KOPT-K1 (cell line): ENCODE measurements at regions not wholly inside any gene's neighbourhood (a gene's known extent, or its start where the extent isn't known, plus 50 kb on each side); places are given as distances from the start of the nearest gene placed in this dataset.

Source experiments
- H3K27ac ChIP-seq: fragments of 200-600 bp; sonication (generic); 2 replicates; pipeline ENCODE4 v1.5.1; 2016; ENCODE audit warnings: antibody characterized with exemption, mild to moderate bottlenecking, low read depth, low read length; ENCODE audit not compliant: poor library complexity, severe bottlenecking
- H3K36me3 ChIP-seq: fragments of 200-600 bp; sonication (generic); 2 replicates; pipeline ENCODE4 v1.5.1; 2017; ENCODE audit warnings: antibody characterized with exemption, mild to moderate bottlenecking, low read length, moderate library complexity; ENCODE audit not compliant: insufficient read depth
- H3K9me3 ChIP-seq: fragments of 200-600 bp; sonication (generic); 2 replicates; pipeline ENCODE4 v1.5.1; 2017; ENCODE audit warnings: antibody characterized with exemption, low read length, mild to moderate bottlenecking; ENCODE audit not compliant: insufficient read depth, poor library complexity, severe bottlenecking

GRCh38 chr10:4025339-4025738 is 240.3 kb upstream of the KLF6 start:
- H3K9me3 ChIP-seq: peaks cover 10% of the 10 kb centered on the region
- no peak overlapping the region for H3K27ac ChIP-seq
- H3K36me3 ChIP-seq: no peaks in the 10 kb centered on the region

DNA sequence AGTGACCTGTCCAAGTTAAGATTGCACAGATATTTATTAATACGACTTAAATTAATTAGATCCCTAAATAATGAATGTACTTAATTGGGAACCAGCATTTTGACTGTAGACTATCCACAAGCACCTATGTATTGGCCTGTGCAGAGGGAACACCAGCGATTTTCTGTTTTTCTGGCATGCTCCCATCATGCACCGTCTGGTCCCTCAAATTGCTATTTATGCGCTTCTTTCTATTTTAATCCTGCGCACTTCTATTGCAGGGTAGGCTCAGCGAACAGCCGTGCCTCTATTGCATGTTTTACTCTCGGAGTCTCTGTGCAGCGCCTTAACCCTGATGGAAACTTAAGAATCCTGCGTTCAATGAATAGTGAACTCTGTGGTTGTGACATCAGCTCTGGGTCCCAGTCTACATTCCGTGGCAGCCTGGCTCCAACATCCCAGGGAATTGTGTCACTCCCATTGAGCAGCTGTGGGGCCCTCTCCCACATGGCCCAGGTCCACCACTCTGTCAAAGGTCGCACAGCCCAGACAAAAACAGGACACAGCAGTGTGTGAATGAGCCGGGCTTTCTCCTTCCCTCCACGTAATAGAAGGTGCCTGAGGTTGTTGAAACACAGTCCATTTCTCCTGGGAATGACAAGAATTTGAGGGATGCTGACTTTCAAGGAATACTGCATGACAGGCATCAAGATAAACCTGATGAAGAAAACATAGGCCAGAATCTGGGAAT is 239.7 kb upstream of the KLF6 start:
- Histone ChIP-seq H3K36me3 (no peaks in the 10 kb centered on the region), H3K9me3 (peaks cover 10% of the 10 kb centered on the region), H3K27ac (no peak overlapping the region)

DNA sequence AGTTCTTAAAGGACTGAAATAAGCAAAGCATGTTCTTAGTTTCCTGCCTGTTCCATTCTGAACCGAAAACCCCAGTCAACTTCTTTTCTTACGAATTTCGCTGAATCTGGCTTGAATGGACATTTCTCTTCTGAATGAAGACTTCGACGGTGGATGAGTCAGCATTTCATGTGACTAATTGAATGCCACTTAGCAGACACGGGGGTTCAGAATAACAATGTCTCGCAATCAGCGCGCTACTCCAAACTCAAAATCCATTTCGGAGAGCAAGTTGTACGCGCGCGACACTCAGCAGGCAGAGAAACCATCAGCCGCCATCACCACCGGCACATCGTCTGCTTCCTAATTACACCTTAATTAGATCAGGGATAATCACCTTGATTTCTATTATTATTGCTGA is 239.0 kb upstream of the KLF6 start:
- no peak overlapping the region for H3K27ac ChIP-seq
- no peaks in the 10 kb centered on the region for H3K36me3 ChIP-seq
- peaks cover 10% of the 10 kb centered on the region for H3K9me3 ChIP-seq

- Histone ChIP-seq H3K27ac (no peak overlapping the region), H3K36me3 (no peaks in the 10 kb centered on the region), H3K9me3 (peaks cover 10% of the 10 kb centered on the region)
These were observed 237.5 kb upstream of the KLF6 start for GRCh38 chr10:4022473-4022872.

- Histone ChIP-seq H3K36me3 (no peaks in the 10 kb centered on the region), H3K9me3 (peaks cover 10% of the 10 kb centered on the region), H3K27ac (no peak overlapping the region)
These were observed 235.6 kb upstream of the KLF6 start for GRCh38 chr10:4020631-4021030.

DNA sequence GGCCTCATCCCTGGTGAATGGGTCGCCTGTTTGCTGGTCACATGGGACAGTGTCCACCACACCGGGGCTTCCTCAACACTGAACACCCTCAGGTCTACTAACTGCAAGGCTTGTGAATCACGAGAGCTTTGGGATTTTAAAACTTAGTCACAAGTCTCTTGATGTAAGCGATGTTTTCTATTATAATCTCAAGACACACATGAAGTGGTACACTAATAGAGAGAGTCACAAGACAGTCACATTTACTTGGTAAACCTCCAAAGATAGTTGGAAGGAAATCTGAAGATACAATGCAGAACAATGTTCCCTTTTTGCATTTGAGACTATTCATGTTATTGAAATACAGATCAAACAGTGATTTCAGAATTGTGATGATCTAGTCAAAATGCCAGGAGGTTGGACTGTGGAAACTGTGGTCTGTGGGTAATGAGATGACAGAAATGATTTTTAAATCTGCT is 233.1 kb upstream of the KLF6 start:
- no peak overlapping the region for H3K27ac ChIP-seq

GRCh38 chr10:4017336-4017735 is 232.3 kb upstream of the KLF6 start:
- Histone ChIP-seq H3K9me3 (peaks cover 10% of the 10 kb centered on the region), H3K36me3 (no peaks in the 10 kb centered on the region), H3K27ac (no peak overlapping the region)

More for the DNA sequence above, 233.1 kb upstream of the KLF6 start:
- Histone ChIP-seq H3K36me3 (no peaks in the 10 kb centered on the region), H3K9me3 (peaks cover 10% of the 10 kb centered on the region)

- peaks cover 9% of the 10 kb centered on the region for H3K9me3 ChIP-seq
- no peak overlapping the region for H3K27ac ChIP-seq
- H3K36me3 ChIP-seq: no peaks in the 10 kb centered on the region
These were observed 231.3 kb upstream of the KLF6 start for GRCh38 chr10:4016214-4016740.

GRCh38 chr10:4013651-4014121 is 228.7 kb upstream of the KLF6 start:
- Histone ChIP-seq H3K27ac (no peak overlapping the region), H3K9me3 (no peaks in the 10 kb centered on the region), H3K36me3 (no peaks in the 10 kb centered on the region)

DNA sequence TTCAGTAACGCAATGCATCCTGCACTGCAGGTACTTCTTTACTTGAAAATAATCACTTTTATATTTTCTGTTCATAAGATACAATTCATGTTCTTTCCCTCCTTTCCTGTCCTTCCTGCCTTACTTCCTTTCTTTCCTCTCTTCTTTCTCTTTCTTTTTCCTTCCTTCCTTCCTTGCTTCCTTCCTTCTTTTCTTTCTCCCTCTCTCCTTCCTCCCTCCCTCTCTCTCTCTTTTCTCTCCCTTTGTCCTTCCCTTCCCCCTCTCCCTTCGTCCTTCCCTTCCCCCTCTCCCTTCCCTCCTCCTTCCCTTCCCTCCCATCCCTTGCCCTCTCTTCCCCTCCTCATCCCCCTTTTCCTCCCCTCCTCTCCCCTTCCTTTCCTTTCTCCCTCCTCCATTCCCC is 227.8 kb upstream of the KLF6 start:
- Histone ChIP-seq H3K9me3 (no peaks in the 10 kb centered on the region), H3K36me3 (no peaks in the 10 kb centered on the region), H3K27ac (no peak overlapping the region)

DNA sequence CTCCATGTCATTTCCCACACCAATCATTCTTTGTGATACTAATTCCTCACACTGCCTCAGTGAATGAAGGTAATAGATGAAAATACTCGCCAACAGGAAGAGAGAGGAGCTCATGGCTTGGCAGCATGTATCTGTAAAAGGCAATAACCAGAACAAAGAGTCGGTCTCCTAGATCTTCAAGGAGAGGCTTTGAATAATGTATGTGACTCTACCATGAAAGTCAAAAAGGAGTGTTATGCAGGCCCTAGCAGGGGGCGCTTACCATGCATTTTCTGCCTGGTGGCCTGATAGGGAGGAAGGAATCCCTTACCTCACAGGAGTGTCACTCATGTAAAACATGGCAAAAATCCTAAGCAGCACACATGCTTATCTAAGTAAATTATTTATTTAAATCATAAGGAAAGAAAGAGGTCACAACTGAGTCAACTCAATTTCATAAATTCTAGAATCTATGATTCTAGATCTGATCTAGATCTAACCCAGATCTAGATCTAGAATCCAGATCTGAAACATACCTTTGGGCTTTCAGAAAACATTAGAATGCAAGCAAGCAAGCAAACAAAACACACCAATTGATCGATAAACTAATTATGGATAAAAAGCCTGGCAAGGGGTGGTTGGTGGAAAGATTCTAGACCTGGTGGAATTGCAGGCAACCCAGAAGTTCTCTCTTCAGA is 226.3 kb upstream of the KLF6 start:
- H3K27ac ChIP-seq: no peak overlapping the region
- no peaks in the 10 kb centered on the region for H3K9me3 ChIP-seq
- no peaks in the 10 kb centered on the region for H3K36me3 ChIP-seq

DNA sequence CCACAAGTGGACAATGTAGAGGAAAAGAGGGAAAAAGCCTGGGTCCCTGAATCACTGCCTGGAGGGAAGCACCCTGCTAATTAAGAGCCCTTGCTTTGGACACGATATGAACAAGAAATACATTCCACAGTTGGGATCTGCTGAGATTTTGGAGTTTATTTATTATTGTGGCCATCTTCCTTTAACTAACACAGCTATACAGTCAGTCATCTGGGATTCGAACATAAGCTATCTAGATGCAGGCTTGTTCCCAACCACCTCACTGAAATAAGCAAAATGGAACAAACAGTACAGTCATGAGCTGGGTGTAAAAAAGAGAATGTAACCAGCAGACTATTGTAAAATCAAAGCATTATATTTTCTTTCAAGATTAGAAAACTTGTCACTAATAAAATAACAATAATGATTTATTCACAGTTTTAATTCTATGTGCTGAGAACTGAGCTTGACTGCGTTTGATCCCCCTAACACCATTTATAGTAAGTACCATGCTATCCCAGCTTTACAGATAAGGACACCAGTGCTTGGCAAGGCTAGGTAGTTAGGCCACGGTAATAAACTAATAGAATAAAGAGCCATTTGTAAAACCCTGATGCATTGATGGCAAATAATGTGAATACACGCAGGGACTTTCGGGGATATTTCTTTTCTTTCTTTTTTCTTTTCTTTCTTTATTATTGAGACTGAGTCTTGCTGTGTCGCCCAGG is 223.8 kb upstream of the KLF6 start:
- Histone ChIP-seq H3K27ac (no peak overlapping the region), H3K36me3 (no peaks in the 10 kb centered on the region), H3K9me3 (no peaks in the 10 kb centered on the region)

GRCh38 chr10:4007771-4008170 is 222.8 kb upstream of the KLF6 start:
- H3K36me3 ChIP-seq: no peaks in the 10 kb centered on the region
- H3K9me3 ChIP-seq: no peaks in the 10 kb centered on the region
- H3K27ac ChIP-seq: no peak overlapping the region

GRCh38 chr10:4006858-4007257 is 221.8 kb upstream of the KLF6 start:
- Histone ChIP-seq H3K27ac (no peak overlapping the region), H3K9me3 (no peaks in the 10 kb centered on the region), H3K36me3 (no peaks in the 10 kb centered on the region)

GRCh38 chr10:4006051-4006450 is 221.0 kb upstream of the KLF6 start:
- Histone ChIP-seq H3K9me3 (no peaks in the 10 kb centered on the region), H3K27ac (no peak overlapping the region), H3K36me3 (no peaks in the 10 kb centered on the region)
